ENCODE measurements at regions not wholly inside any gene's neighbourhood (a gene's known extent, or its start where the extent isn't known, plus 50 kb on each side); places are given as distances from the start of the nearest gene placed in this dataset.

DNA sequence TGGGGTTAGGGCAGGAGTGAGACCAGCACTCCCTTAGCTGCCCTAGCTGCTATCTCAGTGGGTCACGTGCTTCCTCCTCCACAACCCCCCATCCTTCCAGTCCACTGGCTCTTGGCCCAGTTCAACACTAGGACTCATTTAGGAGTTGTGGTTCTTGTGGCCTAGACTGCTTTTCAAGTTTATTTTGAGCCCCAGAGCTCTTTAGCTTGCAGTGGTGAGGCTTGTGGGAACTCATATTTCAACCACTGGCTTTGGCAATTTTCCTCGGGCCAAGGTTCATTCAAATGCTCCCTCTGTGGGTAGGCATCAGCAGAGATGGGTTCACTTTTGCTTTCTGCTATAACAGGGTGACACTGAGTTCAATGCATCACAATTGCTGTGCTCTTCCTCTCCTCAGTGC is 436.2 kb upstream of the SLITRK5 start:
- TF ChIP-seq CTCF (conservative IDR thresholded peaks at IDR 0.05): no peak
- no peak for TF ChIP-seq ZFX (IDR thresholded peaks at IDR 0.05)
